Nephron (organoid): ENCODE measurements at regions not wholly inside any gene's neighbourhood (a gene's known extent, or its start where the extent isn't known, plus 50 kb on each side); places are given as distances from the start of the nearest gene placed in this dataset.

Experiments used
- H3K27ac Mint-ChIP-seq, 3 experiments: 2 replicates each; pipeline ENCODE4 v1.8.0; 2020; ENCODE audit warnings: mixed read lengths in 3 of 3, mild to moderate bottlenecking in 2 of 3, moderate library complexity in 1 of 3
- H3K27me3 Mint-ChIP-seq: 2 replicates; pipeline ENCODE4 v1.8.0; 2021; ENCODE audit warnings: low read depth, mild to moderate bottlenecking, moderate library complexity, mixed read lengths
- H3K36me3 Mint-ChIP-seq: 2 replicates; pipeline ENCODE4 v1.8.0; 2020; ENCODE audit warnings: low read depth, mixed read lengths
- H3K4me1 Mint-ChIP-seq: 2 replicates; pipeline ENCODE4 v1.8.0; 2020; ENCODE audit warnings: mixed read lengths
- H3K4me3 Mint-ChIP-seq, 3 experiments: 2 replicates each; pipeline ENCODE4 v1.8.0; 2020; ENCODE audit warnings: mild to moderate bottlenecking in 3 of 3, mixed read lengths in 3 of 3, moderate library complexity in 2 of 3
- H3K9me3 Mint-ChIP-seq: 2 replicates; pipeline ENCODE4 v1.8.0; 2020; ENCODE audit warnings: mixed read lengths
- CTCF ChIP-seq, 3 experiments: fragments of 200-600 bp; sonication (generic); IDR thresholded peaks; one replicate each; pipeline ENCODE4 v1.5.0; 2021; ENCODE audit warnings: antibody characterized with exemption in 3 of 3; ENCODE audit not compliant: unreplicated experiment in 3 of 3

- H3K27me3 Mint-ChIP-seq = peaks cover 30% of the 10 kb centered on the region
Measured at GRCh38 chr14:104502060-104502459, 77.5 kb upstream of the C14orf180 start.

GRCh38 chr14:104503691-104504090, 75.9 kb upstream of the C14orf180 start:
- Mint-ChIP-seq H3K36me3 (no peaks in the 10 kb centered on the region), H3K27ac (no peak overlapping the region), H3K27me3 (peaks cover 28% of the 10 kb centered on the region), H3K9me3 (peaks cover 26% of the 10 kb centered on the region), H3K4me1 (no peaks in the 10 kb centered on the region), H3K4me3 (no peak overlapping the region)
- no peak for TF ChIP-seq CTCF (IDR thresholded peaks at IDR 0.05; ENCODE audit: unreplicated experiment in 3 of 3)

More at GRCh38 chr14:104502060-104502459, 77.5 kb upstream of the C14orf180 start:
- no peak overlapping the region for H3K4me3 Mint-ChIP-seq
- H3K9me3 Mint-ChIP-seq = peaks cover 17% of the 10 kb centered on the region
- H3K36me3 Mint-ChIP-seq = no peaks in the 10 kb centered on the region
- no peak overlapping the region for H3K27ac Mint-ChIP-seq
- no peak for TF ChIP-seq CTCF (IDR thresholded peaks at IDR 0.05; ENCODE audit: unreplicated experiment in 3 of 3)
- no peaks in the 10 kb centered on the region for H3K4me1 Mint-ChIP-seq

GRCh38 chr14:104504172-104504735, 75.3 kb upstream of the C14orf180 start:
- Mint-ChIP-seq H3K4me1 (no peaks in the 10 kb centered on the region), H3K27me3 (peaks cover 22% of the 10 kb centered on the region), H3K36me3 (no peaks in the 10 kb centered on the region), H3K4me3 (no peak overlapping the region), H3K9me3 (peaks cover 26% of the 10 kb centered on the region), H3K27ac (no peak overlapping the region)
- no peak for TF ChIP-seq CTCF (IDR thresholded peaks at IDR 0.05; ENCODE audit: unreplicated experiment in 3 of 3)

GRCh38 chr14:104505085-104506074, 74.2 kb upstream of the C14orf180 start:
- H3K9me3 Mint-ChIP-seq = peaks cover 26% of the 10 kb centered on the region
- H3K27me3 Mint-ChIP-seq = peaks cover 13% of the 10 kb centered on the region
- no peak overlapping the region for H3K4me3 Mint-ChIP-seq
- H3K27ac Mint-ChIP-seq = no peak overlapping the region
- H3K4me1 Mint-ChIP-seq = no peaks in the 10 kb centered on the region
- no peak for TF ChIP-seq CTCF (IDR thresholded peaks at IDR 0.05; ENCODE audit: unreplicated experiment in 3 of 3)
- no peaks in the 10 kb centered on the region for H3K36me3 Mint-ChIP-seq

GRCh38 chr14:104506461-104507253, 72.9 kb upstream of the C14orf180 start:
- Mint-ChIP-seq H3K27ac (no peak overlapping the region), H3K9me3 (peaks cover 26% of the 10 kb centered on the region), H3K4me3 (no peak overlapping the region), H3K4me1 (no peaks in the 10 kb centered on the region), H3K36me3 (no peaks in the 10 kb centered on the region), H3K27me3 (peaks cover 7% of the 10 kb centered on the region)
- TF ChIP-seq CTCF (IDR thresholded peaks at IDR 0.05; ENCODE audit: unreplicated experiment in 3 of 3) = no peak
